DMS79 (cell line): ENCODE measurements at regions not wholly inside any gene's neighbourhood (a gene's known extent, or its start where the extent isn't known, plus 50 kb on each side); places are given as distances from the start of the nearest gene placed in this dataset.

Experiments
- DNase-seq: peaks from one replicate; lab custom pipeline; 2025; lab: John Stamatoyannopoulos, UW

- no peak for DNase-seq
Observed at GRCh38 chr2:15766303-15766861, 174.0 kb upstream of the MYCN start.

DNA sequence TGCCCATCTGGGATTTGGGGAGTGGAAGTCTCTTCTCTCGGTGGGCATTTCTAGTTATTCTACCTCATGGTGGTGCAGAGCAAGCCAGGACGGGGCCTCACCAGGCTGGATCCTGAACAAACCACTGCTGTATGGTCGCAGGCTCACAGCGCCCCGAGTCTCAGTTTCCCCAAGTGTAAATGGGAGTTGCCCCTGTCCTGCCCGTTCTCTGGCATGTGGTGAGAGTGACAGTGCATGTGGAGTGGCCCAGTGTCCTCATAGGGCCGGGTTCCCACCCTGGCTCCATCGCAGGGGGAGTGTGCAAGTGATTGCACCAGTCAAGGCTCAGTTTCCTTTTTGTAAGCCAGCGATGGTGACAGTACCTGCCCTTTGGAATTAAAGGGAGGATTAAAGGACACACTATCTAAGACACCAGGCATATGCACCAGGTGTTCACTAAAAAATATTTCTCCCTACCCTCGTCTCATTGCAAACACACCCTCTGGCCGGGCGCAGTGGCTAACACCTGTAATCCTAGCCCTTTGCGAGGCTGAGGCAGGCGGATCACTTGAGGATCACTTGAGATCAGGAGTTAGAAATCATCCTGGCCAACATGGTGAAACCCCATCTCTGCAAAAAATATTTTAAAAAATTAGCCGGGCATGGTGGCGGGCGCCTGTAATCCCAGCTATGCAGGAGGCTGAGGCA is 173.3 kb upstream of the MYCN start:
- DNase-seq, result no peak

DNA sequence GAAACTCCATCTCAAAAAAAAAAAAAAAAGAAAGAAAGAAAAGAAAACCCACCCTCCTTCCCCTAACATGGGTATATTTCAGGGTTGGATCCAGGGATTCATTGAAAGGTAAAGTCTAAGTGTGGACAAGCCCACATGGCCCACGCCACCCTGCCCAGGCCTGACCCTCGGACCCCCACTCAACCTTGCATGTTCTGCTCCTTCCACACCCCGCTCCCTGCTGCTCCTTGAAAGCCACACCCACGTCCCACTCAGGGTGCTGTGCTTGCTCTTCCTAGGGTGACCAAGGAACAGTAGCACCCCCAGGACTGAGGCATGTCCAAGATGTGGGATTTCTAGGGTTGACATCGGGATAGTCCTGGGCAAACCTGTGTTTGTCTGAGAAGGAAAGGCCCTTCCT is 172.7 kb upstream of the MYCN start:
- DNase-seq, result no peak

GRCh38 chr2:15768142-15768541 is 172.2 kb upstream of the MYCN start:
- DNase-seq, result no peak

DNA sequence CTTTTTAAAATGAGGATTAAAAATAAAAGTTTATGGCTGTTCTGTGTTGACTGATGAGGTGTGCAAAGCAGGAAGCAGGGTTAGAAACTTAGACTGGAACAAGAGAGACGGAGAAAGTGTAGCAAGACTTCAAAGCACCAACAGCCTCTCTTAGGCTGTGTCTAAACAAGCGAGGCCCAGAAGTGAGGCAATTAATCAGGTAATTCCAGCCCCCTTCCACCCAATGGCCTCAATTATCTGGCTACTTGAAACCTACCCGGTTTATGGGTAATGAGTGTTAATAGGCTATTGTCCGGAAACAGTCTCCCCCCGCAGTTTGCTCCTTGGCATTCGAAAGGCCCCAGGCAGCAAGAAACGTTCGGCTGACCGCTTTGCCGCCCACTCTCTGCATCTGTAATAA is 171.7 kb upstream of the MYCN start:
- DNase-seq, result no peak

- no peak for DNase-seq
Observed at GRCh38 chr2:15769235-15769634, 171.1 kb upstream of the MYCN start.

- no peak for DNase-seq
Observed at GRCh38 chr2:15769676-15770547, 170.4 kb upstream of the MYCN start.

- no peak for DNase-seq
Observed at GRCh38 chr2:15770606-15771005, 169.7 kb upstream of the MYCN start.

DNA sequence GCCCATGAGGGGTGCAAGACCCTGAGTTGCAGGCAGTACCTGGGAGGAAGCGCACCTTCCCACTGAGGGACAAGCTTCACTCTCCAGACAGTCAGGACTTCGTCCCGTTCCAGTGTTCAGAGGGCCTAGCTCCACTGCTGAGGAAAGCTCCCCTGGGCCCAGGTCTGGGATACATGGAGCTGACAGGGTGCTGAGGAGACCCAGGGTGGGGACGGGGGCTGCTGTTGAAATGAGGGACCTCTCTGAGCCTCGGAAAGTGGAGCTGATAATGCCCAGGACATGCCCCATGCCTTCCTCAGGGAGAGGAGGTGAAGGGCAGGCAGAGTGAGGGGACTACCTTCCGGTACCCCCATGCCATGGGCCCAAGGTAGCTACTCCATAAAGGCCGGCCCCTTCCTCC is 169.2 kb upstream of the MYCN start:
- no peak for DNase-seq

- DNase-seq, result no peak
Observed at GRCh38 chr2:15772086-15772595, 168.2 kb upstream of the MYCN start.

- no peak for DNase-seq
Observed at GRCh38 chr2:15772681-15773080, 167.7 kb upstream of the MYCN start.

DNA sequence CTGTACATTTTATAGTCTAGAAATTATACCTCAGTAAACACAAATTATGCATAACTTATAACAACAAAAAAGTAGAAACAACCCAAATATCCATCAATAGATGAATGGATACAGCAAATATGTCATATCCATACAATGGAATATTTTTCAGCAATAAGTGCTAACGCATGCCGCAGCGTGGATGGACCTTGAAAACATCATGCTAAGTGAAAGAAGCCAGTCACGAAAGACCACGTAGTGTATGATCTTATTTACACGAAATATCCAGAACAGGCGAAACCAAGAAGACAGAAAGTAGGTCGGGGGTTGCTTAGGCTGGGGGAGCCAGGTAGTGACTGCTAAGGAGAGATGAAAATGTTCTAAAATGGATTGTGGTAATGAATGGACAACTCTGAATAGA is 167.1 kb upstream of the MYCN start:
- no peak for DNase-seq

DNA sequence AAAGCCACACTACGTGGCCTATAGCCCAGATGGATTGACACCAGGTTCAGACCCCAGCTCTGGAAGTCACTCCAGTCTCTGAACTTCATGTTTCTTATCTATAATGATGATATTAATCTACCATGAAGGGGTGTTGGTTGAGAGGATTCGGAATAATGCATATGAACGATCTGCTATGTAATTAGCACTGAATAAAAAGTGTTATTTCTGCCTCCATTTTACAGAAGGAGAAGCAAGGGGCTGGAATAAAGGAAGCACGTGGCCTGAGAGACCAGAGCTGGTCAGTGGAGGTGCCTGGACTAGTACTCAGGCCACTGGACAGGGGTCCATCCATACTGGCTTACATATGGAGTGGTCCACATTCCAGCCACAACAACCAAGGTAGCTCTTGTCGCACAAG is 166.5 kb upstream of the MYCN start:
- DNase-seq, result no peak

DNA sequence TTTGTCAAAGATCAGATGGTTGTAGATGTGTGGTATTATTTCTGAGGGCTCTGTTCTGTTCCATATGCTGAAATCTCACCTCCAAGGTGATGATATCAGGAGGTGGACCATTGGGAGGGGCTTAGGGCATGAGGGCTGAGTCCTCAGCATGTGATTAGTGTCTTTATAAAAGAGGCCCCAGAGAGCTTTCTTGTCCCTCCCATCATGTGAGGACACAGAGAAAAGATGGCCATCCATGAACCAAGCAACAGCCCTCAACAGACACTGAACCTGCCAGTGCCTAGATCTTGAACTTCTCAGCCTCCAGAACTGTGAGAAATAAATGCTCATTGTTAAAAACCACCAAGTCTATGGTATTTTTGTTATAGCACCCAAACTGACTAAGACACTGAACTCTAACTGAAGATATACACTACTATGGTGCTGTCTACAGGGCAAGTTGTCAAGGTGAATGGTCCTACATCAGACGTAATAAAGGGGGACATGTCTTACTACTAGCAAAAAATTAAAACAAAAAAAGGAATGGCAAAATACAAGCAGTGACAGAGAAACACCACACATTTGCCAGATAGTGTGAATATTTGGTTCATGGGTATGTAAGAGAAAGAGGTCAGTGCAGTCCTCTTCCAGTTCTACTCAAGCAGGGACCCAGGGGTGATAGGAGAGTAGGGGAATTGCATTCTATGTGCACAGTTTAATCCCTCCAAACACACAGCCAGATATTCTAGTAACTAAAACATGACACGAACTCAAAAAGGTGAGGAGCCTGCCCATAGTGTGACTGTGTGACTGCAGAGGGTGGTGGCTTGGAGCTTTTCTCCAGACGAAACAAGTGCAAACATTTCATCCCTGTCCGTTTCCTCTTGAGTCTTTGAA is 164.4 kb upstream of the MYCN start:
- no peak for DNase-seq

GRCh38 chr2:15776629-15776919 is 163.8 kb upstream of the MYCN start:
- no peak for DNase-seq

- DNase-seq, result no peak
Observed at GRCh38 chr2:15776992-15777702, 163.2 kb upstream of the MYCN start.

DNA sequence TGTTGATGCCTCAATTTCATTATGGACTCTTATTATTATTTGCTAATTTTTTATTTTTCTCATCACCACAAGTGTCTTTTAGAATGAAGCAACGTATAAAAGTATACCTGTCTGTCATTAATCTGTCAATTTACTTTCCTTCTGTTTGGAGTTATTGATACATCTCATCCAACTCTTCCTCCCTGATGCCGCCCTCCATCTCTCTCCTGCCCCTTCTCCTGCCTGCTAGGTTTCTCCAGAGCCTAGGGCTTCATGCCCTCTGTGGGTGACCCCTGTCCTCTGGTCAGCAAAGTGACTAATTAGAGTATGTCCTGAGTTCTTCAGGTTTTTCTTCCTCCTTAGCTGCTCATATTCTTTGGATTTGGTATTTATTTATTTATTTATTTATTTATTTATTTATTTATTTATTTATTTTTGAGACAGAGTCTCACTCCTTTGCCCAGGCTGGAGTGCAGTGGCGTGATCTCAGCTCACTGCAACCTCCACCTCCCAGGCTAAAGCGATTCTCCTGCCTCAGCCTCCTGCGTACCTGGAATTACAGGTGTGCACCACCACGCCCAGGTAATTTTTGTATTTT is 162.5 kb upstream of the MYCN start:
- no peak for DNase-seq

GRCh38 chr2:15778529-15779219 is 161.7 kb upstream of the MYCN start:
- DNase-seq, result no peak

DNA sequence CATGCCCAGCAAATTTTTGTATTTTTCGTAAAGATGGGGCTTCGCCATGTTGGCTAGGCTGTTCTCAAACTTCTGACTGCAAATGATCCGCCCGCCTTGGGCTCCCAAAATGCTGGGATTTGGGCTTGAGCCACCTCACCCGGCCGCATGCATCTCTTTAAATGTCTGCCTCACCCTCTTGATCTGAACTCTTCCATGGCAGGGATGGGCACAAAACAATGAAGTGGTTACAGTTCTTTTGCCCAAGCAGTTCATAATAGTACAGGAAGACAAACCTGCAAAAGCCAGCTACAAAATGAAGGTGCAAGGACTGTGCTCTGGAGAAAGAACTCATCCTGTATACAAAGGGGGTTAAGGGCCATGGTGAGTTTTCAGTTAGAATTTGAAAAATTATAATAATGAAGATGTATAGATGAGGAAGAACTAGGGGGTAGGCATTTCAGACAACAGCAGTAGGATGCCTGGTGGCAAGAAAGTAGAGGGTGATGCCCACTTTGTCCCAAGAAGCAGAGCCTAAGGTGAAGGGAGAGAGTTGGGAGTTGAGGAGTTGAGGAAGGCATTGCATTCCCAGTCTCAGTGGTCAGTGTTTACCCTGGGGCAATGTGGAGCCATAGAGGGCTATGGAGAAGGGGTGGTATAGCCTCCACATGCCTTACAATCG is 160.8 kb upstream of the MYCN start:
- no peak for DNase-seq

- DNase-seq, result no peak
Observed at GRCh38 chr2:15780234-15780633, 160.1 kb upstream of the MYCN start.
